Astrocyte (in vitro differentiated cells and primary cell): ENCODE measurements at regions not wholly inside any gene's neighbourhood (a gene's known extent, or its start where the extent isn't known, plus 50 kb on each side); places are given as distances from the start of the nearest gene placed in this dataset.

Experiments used
- DNase-seq: peaks from one replicate; pipeline ENCODE4 v3.0.0-alpha.2; 2010; ENCODE audit warnings: low read depth
- FAIRE-seq: peaks from 2 replicates; lab custom pipeline; 2011; peaks lifted over from hg19 to GRCh38; lab: Jason Lieb, UNC
- H2AFZ ChIP-seq: 2 replicates; pipeline ENCODE4 v1.6.0; 2012; ENCODE audit warnings: low read depth, low read length, inconsistent platforms
- H3K27ac ChIP-seq: 2 replicates; pipeline ENCODE4 v1.5.1; 2011; ENCODE audit warnings: low read depth, low read length, inconsistent platforms
- H3K27me3 ChIP-seq: 2 replicates; pipeline ENCODE4 v1.6.0; 2011; ENCODE audit warnings: low read length, inconsistent platforms; ENCODE audit not compliant: insufficient read depth
- H3K36me3 ChIP-seq: 2 replicates; pipeline ENCODE4 v1.5.1; 2011; ENCODE audit warnings: low read length, inconsistent platforms; ENCODE audit not compliant: insufficient read depth
- H3K4me1 ChIP-seq: 2 replicates; pipeline ENCODE4 v1.5.1; 2011; ENCODE audit warnings: low read length, inconsistent platforms; ENCODE audit not compliant: insufficient read depth
- H3K4me2 ChIP-seq: 2 replicates; pipeline ENCODE4 v1.6.0; 2012; ENCODE audit warnings: low read length, inconsistent platforms
- H3K4me3 ChIP-seq: 2 replicates; pipeline ENCODE4 v1.5.1; 2011; ENCODE audit warnings: low read depth, mild to moderate bottlenecking, low read length, inconsistent platforms; ENCODE audit not compliant: insufficient read depth
- H3K79me2 ChIP-seq: 2 replicates; pipeline ENCODE4 v1.6.0; 2012; ENCODE audit warnings: mild to moderate bottlenecking, low read length, inconsistent platforms; ENCODE audit not compliant: insufficient read depth
- H3K9ac ChIP-seq: 2 replicates; pipeline ENCODE4 v1.6.0; 2012; ENCODE audit warnings: mild to moderate bottlenecking, low read length, inconsistent platforms
- H3K9me3 ChIP-seq: 2 replicates; pipeline ENCODE4 v1.5.1; 2012; ENCODE audit warnings: low read depth, mild to moderate bottlenecking, low read length, inconsistent platforms; ENCODE audit not compliant: insufficient read depth
- H4K20me1 ChIP-seq: 2 replicates; pipeline ENCODE4 v1.6.0; 2012; ENCODE audit warnings: low read length, inconsistent platforms; ENCODE audit not compliant: insufficient read depth
- H3K27ac Mint-ChIP-seq: one replicate; pipeline ENCODE4 v1.8.0; 2021; ENCODE audit warnings: mild to moderate bottlenecking, mixed read lengths; ENCODE audit not compliant: unreplicated experiment
- H3K27me3 Mint-ChIP-seq: one replicate; pipeline ENCODE4 v1.8.0; 2021; ENCODE audit warnings: low read depth, mixed read lengths; ENCODE audit not compliant: unreplicated experiment
- H3K36me3 Mint-ChIP-seq: one replicate; pipeline ENCODE4 v1.8.0; 2021; ENCODE audit warnings: low read depth, mixed read lengths; ENCODE audit not compliant: unreplicated experiment
- H3K4me1 Mint-ChIP-seq: one replicate; pipeline ENCODE4 v1.8.0; 2021; ENCODE audit warnings: low read depth, mixed read lengths; ENCODE audit not compliant: unreplicated experiment
- H3K4me3 Mint-ChIP-seq: one replicate; pipeline ENCODE4 v1.8.0; 2021; ENCODE audit warnings: mild to moderate bottlenecking, moderate library complexity, mixed read lengths; ENCODE audit not compliant: unreplicated experiment
- H3K9me3 Mint-ChIP-seq: one replicate; pipeline ENCODE4 v1.8.0; 2021; ENCODE audit warnings: mild to moderate bottlenecking, mixed read lengths; ENCODE audit not compliant: unreplicated experiment
- EZH2 ChIP-seq: IDR thresholded peaks from 2 replicates; pipeline ENCODE4 v1.6.1; 2012; ENCODE audit warnings: mild to moderate bottlenecking, low read length, inconsistent platforms; ENCODE audit not compliant: insufficient read depth
- TF ChIP-seq, protein P1 (sequence below): IDR thresholded peaks from 2 replicates; pipeline ENCODE4 v1.5.1; 2011; ENCODE audit warnings: low read depth, mild to moderate bottlenecking, inconsistent platforms, low read length, moderate library complexity; ENCODE audit not compliant: insufficient read depth

DNA sequence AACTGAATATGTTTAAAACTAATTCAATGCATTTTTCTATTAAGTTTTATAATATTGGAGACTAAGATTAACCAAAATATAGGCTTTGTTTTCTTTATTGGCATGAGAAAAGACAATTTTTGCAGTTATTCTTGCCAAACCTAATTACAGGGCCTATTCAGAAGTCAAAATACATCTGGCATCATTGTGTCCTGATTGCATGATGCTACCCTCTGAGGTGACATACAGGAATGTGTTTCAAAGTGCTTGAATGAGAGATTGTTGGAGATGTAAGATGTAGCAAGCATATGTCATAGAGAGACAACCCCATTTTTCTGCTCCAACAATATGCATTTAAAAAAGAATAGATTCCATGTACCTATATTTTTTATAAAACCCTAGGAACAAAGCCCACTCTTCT lies 1036.4 kb downstream of the PCDH18 start:
- FAIRE-seq (no peak), DNase-seq (no peak)
- H3K27me3 Mint-ChIP-seq, result no peaks in the 10 kb centered on the region
- H3K9me3 Mint-ChIP-seq, result no peaks in the 10 kb centered on the region
- no peak overlapping the region for H2AFZ ChIP-seq
- no peaks in the 10 kb centered on the region for H4K20me1 ChIP-seq
- no peak overlapping the region for H3K4me3 ChIP-seq
- H3K9me3 ChIP-seq, result no peaks in the 10 kb centered on the region
- no peaks in the 10 kb centered on the region for H3K36me3 Mint-ChIP-seq
- no peaks in the 10 kb centered on the region for H3K4me1 Mint-ChIP-seq
- H3K27ac ChIP-seq, result no peak overlapping the region
- H3K27ac Mint-ChIP-seq, result no peak overlapping the region
- H3K27me3 ChIP-seq, result no peaks in the 10 kb centered on the region
- H3K4me2 ChIP-seq, result no peak overlapping the region
- no peak for TF ChIP-seq EZH2
- TF ChIP-seq, protein P1, sequence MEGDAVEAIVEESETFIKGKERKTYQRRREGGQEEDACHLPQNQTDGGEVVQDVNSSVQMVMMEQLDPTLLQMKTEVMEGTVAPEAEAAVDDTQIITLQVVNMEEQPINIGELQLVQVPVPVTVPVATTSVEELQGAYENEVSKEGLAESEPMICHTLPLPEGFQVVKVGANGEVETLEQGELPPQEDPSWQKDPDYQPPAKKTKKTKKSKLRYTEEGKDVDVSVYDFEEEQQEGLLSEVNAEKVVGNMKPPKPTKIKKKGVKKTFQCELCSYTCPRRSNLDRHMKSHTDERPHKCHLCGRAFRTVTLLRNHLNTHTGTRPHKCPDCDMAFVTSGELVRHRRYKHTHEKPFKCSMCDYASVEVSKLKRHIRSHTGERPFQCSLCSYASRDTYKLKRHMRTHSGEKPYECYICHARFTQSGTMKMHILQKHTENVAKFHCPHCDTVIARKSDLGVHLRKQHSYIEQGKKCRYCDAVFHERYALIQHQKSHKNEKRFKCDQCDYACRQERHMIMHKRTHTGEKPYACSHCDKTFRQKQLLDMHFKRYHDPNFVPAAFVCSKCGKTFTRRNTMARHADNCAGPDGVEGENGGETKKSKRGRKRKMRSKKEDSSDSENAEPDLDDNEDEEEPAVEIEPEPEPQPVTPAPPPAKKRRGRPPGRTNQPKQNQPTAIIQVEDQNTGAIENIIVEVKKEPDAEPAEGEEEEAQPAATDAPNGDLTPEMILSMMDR, result no peak
- H3K9ac ChIP-seq, result no peak overlapping the region
- H3K4me3 Mint-ChIP-seq, result no peak overlapping the region
- H3K4me1 ChIP-seq, result no peaks in the 10 kb centered on the region
- no peaks in the 10 kb centered on the region for H3K36me3 ChIP-seq
- no peaks in the 10 kb centered on the region for H3K79me2 ChIP-seq

DNA sequence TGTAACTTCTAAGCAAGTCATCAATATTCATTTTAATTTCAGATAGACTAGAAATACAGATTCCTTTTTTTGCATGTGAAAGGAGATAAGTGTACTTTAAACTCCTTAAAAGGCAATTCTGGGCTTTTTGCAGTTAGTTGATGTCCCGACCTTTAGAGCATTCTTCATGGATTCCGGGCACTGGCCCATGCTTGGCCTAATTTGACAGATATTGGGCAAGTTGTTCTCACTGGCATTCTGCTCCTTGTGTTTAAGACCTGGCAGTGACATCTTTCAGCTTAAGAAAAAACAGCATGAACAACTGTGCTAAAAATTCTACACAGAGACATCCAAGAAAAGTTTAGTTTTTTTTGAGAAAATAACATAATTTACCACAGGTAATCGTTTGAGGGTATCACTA lies 1037.2 kb downstream of the PCDH18 start:
- H3K27ac ChIP-seq, result no peak overlapping the region
- H3K9me3 ChIP-seq, result no peaks in the 10 kb centered on the region
- Mint-ChIP-seq H3K27ac (no peak overlapping the region), H3K27me3 (no peaks in the 10 kb centered on the region), H3K9me3 (no peaks in the 10 kb centered on the region), H3K4me1 (no peaks in the 10 kb centered on the region), H3K36me3 (no peaks in the 10 kb centered on the region), H3K4me3 (no peak overlapping the region)
- no peak overlapping the region for H3K4me3 ChIP-seq
- no peak for TF ChIP-seq EZH2
- TF ChIP-seq, protein P1, result no peak
- H3K4me1 ChIP-seq, result no peaks in the 10 kb centered on the region
- no peaks in the 10 kb centered on the region for H3K27me3 ChIP-seq
- FAIRE-seq (no peak), DNase-seq (no peak)
- H3K4me2 ChIP-seq, result no peak overlapping the region
- H3K9ac ChIP-seq, result no peak overlapping the region
- no peaks in the 10 kb centered on the region for H3K79me2 ChIP-seq
- no peaks in the 10 kb centered on the region for H4K20me1 ChIP-seq
- H2AFZ ChIP-seq, result peak overlapping the region; percentile 45
- H3K36me3 ChIP-seq, result no peaks in the 10 kb centered on the region

DNA sequence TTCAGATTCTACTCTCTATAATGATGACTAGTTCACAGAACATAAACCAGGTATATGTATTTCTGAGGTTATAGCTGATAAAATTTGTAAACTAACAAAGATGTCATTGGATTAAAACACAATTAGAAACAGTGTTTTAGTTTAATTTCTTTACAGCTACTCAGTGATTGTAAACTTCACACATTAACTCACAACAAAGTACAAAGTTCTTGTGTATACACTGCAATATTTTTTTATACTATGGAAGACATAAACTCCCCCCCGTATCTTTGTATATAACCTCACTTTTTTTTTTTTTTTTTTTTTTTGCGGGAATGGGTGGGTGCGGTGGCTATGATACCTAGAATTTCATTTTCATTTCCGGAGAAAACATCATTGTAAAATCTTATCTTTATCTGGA lies 1043.2 kb downstream of the PCDH18 start:
- Histone ChIP-seq H3K27me3 (no peaks in the 10 kb centered on the region), H3K36me3 (no peaks in the 10 kb centered on the region), H4K20me1 (no peaks in the 10 kb centered on the region), H2AFZ (no peak overlapping the region), H3K4me1 (no peaks in the 10 kb centered on the region), H3K4me2 (no peak overlapping the region), H3K79me2 (no peaks in the 10 kb centered on the region), H3K27ac (no peak overlapping the region), H3K4me3 (no peak overlapping the region), H3K9ac (no peak overlapping the region), H3K9me3 (no peaks in the 10 kb centered on the region)
- H3K4me3 Mint-ChIP-seq, result no peak overlapping the region
- H3K27me3 Mint-ChIP-seq, result no peaks in the 10 kb centered on the region
- no peaks in the 10 kb centered on the region for H3K4me1 Mint-ChIP-seq
- H3K27ac Mint-ChIP-seq, result no peak overlapping the region
- no peaks in the 10 kb centered on the region for H3K9me3 Mint-ChIP-seq
- H3K36me3 Mint-ChIP-seq, result no peaks in the 10 kb centered on the region
- TF ChIP-seq EZH2, result no peak
- TF ChIP-seq, protein P1, result no peak
- FAIRE-seq, result no peak
- DNase-seq, result no peak
